Thymus (tissue), 11 donors: ENCODE measurements at regions not wholly inside any gene's neighbourhood (a gene's known extent, or its start where the extent isn't known, plus 50 kb on each side); places are given as distances from the start of the nearest gene placed in this dataset.
"Not testable (repeated sequence)": the region's sequence is repeated elsewhere in the genome, so short reads cannot be mapped to it uniquely, and the experiment has no call there.

Experiments used
- DNase-seq, 9 donors: peaks; one replicate each; pipeline ENCODE4 v3.0.0-alpha.2; 2013; ENCODE audit warnings: low spot score in 9 of 9, low read depth in 6 of 9, missing footprints in 1 of 9
- H3K27ac ChIP-seq, 2 donors: one replicate each; pipeline ENCODE4 v1.5.1; 2013; ENCODE audit warnings: control low read depth in 1 of 2, low read depth in 1 of 2, low read length in 1 of 2, mild to moderate bottlenecking in 1 of 2, moderate library complexity in 1 of 2
- H3K27me3 ChIP-seq, 2 donors: one replicate each; pipeline ENCODE4 v1.5.1; 2013; ENCODE audit warnings: low read length in 1 of 2; ENCODE audit not compliant: control insufficient read depth in 2 of 2, insufficient read depth in 1 of 2
- H3K36me3 ChIP-seq, 2 donors: one replicate each; pipeline ENCODE4 v1.5.1; 2013; ENCODE audit warnings: low read length in 1 of 2, mild to moderate bottlenecking in 1 of 2, moderate library complexity in 1 of 2; ENCODE audit not compliant: control insufficient read depth in 2 of 2, insufficient read depth in 2 of 2
- H3K4me1 ChIP-seq, 2 donors: one replicate each; pipeline ENCODE4 v1.5.1; 2013; ENCODE audit warnings: low read length in 2 of 2; ENCODE audit not compliant: control insufficient read depth in 2 of 2, insufficient read depth in 2 of 2
- H3K4me3 ChIP-seq, 2 donors: one replicate each; pipeline ENCODE4 v1.5.1; 2013; ENCODE audit warnings: low read length in 2 of 2, control low read depth in 1 of 2, mild to moderate bottlenecking in 1 of 2
- H3K9me3 ChIP-seq, 2 donors: one replicate each; pipeline ENCODE4 v1.5.1; 2013; ENCODE audit warnings: low read length in 1 of 2, mild to moderate bottlenecking in 1 of 2; ENCODE audit not compliant: control insufficient read depth in 2 of 2, insufficient read depth in 1 of 2
- WGBS: extraction: QIAGEN DNeasy Blood & Tissue Kit; methylation state at CpG from one replicate; pipeline ENCODE4 v1.1.7; 2013; 5-methylcytosine and 5-hydroxymethylcytosine counted together
- donor health status: healthy.

DNA sequence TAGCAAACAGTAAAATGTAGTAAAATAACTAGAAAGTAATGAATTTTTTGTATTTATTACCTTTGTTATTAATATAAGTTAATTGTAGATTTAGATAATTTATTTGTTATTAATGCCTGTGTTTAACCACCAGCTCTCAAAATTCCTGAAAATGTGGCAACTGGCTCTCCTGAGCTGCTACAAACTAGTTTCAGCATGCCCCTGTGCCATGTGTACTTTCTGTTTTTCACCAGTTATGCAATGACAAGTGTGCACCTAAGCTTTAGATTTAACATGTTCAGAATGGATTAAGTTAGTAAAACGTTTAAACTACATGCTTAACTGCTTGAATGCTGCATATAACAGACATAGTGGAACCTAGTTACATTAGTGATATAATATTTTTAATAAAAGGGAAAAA lies 88.1 kb downstream of the POSTN start:
- H3K27me3 ChIP-seq = no peaks in the 10 kb centered on the region
- WGBS = 74% methylated on average over 1 of the region's 1 CpG
- H3K27ac ChIP-seq = no peak overlapping the region

DNA sequence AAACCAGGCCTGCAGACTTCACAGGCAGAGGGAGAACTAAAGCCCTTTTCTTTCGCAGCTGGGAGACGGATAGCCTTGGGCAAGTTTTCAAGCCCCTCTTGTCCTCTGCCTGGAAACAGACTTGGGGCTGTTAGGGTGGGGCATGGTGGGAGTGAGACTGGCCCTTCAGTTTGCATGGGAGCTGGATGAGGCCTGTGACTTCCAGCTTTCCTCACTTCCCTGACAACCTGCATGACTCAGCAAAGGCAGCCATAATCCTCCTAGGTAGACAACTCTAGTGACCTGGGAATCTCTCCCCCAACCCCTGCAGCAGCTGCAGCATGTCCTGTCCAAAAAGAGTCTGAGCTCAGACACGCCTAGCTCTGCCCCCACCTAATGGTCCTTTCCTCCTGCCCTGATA lies 93.0 kb downstream of the POSTN start:
- no peaks in the 10 kb centered on the region for H3K36me3 ChIP-seq
- no peaks in the 10 kb centered on the region for H3K27me3 ChIP-seq
- WGBS = 96% methylated on average over 3 of the region's 3 CpGs
- H3K9me3 ChIP-seq = no peaks in the 10 kb centered on the region
- no peak overlapping the region for H3K27ac ChIP-seq
- H3K4me1 ChIP-seq = no peaks in the 10 kb centered on the region
- DNase-seq = no peak
- H3K4me3 ChIP-seq = no peak overlapping the region

More for the DNA sequence above, 88.1 kb downstream of the POSTN start:
- H3K9me3 ChIP-seq = no peaks in the 10 kb centered on the region
- no peaks in the 10 kb centered on the region for H3K4me1 ChIP-seq
- no peak for DNase-seq
- H3K36me3 ChIP-seq = no peaks in the 10 kb centered on the region
- H3K4me3 ChIP-seq = no peak overlapping the region

GRCh38 chr13:37504251-37504650 lies 94.3 kb downstream of the POSTN start:
- Histone ChIP-seq H3K27ac (no peak overlapping the region), H3K4me3 (no peak overlapping the region), H3K4me1 (no peaks in the 10 kb centered on the region), H3K36me3 (no peaks in the 10 kb centered on the region), H3K9me3 (no peaks in the 10 kb centered on the region), H3K27me3 (no peaks in the 10 kb centered on the region)
- DNase-seq = no peak
- 93% methylated on average over 1 of the region's 1 CpG for WGBS

- H3K4me3 ChIP-seq = no peak overlapping the region
- no peaks in the 10 kb centered on the region for H3K36me3 ChIP-seq
- H3K27me3 ChIP-seq = no peaks in the 10 kb centered on the region
- no peak for DNase-seq
- no peaks in the 10 kb centered on the region for H3K4me1 ChIP-seq
- H3K27ac ChIP-seq = no peak overlapping the region
- no peaks in the 10 kb centered on the region for H3K9me3 ChIP-seq
Observed at GRCh38 chr13:37503287-37503686, 95.3 kb downstream of the POSTN start.

DNA sequence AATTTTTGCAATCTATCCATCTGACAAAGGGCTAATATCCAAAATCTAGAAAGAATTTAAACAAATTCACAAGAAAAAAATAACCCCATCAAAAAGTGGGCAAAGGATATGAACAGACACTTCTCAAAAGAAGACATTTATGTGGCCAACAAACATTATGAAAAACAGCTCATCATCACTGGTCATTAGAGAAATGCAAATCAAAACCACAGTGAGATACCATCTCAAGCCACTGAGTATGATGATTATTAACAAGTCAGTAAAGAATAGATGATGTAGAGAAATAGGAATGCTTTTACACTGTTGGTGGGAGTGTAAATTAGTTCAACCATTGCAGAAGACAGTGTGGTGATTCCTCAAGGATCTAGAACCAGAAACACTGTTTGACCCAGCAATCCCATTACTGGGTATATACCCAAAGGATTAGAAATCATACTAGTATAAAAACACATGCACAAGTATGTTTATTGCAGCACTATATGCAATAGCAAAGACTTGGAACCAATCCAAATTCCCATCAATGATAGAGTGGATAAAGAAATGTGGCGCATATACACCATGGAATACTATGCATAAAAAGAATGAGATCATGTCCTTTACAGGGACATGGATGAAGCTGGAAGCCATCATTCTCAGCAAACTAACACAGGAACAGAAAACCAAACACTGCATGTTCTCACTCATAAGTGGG lies 96.1 kb downstream of the POSTN start:
- DNase-seq, H3K4me3 ChIP-seq, H3K9me3 ChIP-seq, H3K36me3 ChIP-seq, H3K27ac ChIP-seq, H3K4me1 ChIP-seq, H3K27me3 ChIP-seq: not testable (repeated sequence)
- 97% methylated on average over 1 of the region's 1 CpG for WGBS

GRCh38 chr13:37501187-37501586 lies 97.4 kb downstream of the POSTN start:
- DNase-seq = no peak
- no peaks in the 10 kb centered on the region for H3K27me3 ChIP-seq

GRCh38 chr13:37495046-37495445 lies 103.5 kb downstream of the POSTN start:
- Histone ChIP-seq H3K27ac (no peak overlapping the region), H3K4me3 (no peak overlapping the region), H3K4me1 (no peaks in the 10 kb centered on the region), H3K9me3 (no peaks in the 10 kb centered on the region), H3K36me3 (no peaks in the 10 kb centered on the region), H3K27me3 (no peaks in the 10 kb centered on the region)
- WGBS = 63% methylated on average over 1 of the region's 1 CpG
- DNase-seq = no peak

More at GRCh38 chr13:37501187-37501586, 97.4 kb downstream of the POSTN start:
- Histone ChIP-seq H3K9me3 (no peaks in the 10 kb centered on the region), H3K27ac (no peak overlapping the region), H3K36me3 (no peaks in the 10 kb centered on the region), H3K4me1 (no peaks in the 10 kb centered on the region), H3K4me3 (no peak overlapping the region)
- WGBS = 96% methylated on average over 2 of the region's 2 CpGs

DNA sequence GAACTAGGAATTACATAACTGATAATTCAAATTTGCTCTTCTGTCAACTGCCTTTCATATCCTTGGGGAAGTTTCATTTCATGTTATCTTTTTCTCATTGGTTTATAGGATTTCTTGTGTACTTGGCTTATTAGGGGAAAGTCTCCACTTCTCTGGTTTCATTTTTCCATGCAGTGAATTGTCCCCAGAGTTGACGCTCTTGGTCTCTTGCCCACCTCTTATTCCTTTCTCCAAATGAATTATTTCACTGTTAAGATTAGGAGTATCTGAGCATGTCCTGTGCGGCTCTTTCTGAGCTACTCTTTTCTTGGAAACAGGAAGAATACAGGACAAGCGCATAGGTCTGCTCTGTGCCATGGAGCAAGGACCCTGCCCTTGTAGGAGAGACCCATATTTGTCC lies 104.8 kb downstream of the POSTN start:
- Histone ChIP-seq H3K27ac (no peak overlapping the region), H3K27me3 (no peaks in the 10 kb centered on the region), H3K4me1 (no peaks in the 10 kb centered on the region), H3K4me3 (no peak overlapping the region), H3K9me3 (no peaks in the 10 kb centered on the region), H3K36me3 (no peaks in the 10 kb centered on the region)
- DNase-seq = no peak
- 93% methylated on average over 3 of the region's 3 CpGs for WGBS

DNA sequence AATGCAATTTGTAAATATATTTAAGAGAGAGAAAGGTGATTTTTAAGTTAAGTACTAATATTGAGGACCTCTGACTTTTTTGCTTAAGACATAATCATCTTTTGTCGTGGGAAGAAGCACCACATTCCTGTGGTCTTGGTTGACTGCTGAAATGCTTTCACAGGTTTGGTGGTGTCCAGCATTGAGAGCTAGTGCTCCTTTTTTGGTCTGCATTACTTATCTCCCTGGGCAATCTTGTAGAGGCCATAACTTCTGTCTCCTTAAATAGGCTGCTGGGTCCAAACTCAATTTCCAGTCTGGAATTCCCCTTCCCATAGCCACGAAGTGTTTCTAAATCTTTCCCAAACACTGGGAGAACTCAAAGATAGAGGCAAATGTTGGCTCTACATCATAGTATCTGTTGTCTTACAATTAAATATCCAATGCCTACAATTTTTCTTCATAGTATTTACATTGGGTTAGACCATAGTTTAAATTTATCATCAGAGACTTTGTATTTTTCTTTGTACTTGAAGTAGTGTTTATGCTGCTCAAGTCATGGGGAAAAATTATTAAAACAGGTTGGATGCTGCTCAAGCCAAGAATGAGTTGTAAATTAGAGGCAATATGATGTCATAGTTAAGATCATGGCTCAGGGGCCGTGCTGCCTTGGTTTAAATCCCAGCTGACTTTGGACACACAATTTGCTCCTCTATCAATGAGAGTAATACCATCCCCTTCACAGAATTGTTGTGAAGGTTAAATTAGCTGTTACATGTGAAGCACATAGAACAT lies 105.6 kb downstream of the POSTN start:
- Histone ChIP-seq H3K27ac (no peak overlapping the region), H3K4me3 (no peak overlapping the region), H3K4me1 (no peaks in the 10 kb centered on the region), H3K9me3 (no peaks in the 10 kb centered on the region), H3K36me3 (no peaks in the 10 kb centered on the region), H3K27me3 (no peaks in the 10 kb centered on the region)
- no peak for DNase-seq
- 75% methylated on average over 3 of the region's 3 CpGs for WGBS
